Tibial nerve (tissue), 4 donors: ENCODE measurements at regions not wholly inside any gene's neighbourhood (a gene's known extent, or its start where the extent isn't known, plus 50 kb on each side); places are given as distances from the start of the nearest gene placed in this dataset.
"Not testable (repeated sequence)": the region's sequence is repeated elsewhere in the genome, so short reads cannot be mapped to it uniquely, and the experiment has no call there.

Experiments
- DNase-seq, 2 donors: peaks; one replicate each; pipeline ENCODE4 v3.0.0-alpha.2; 2019; ENCODE audit warnings: low spot score in 2 of 2
- H3K27ac ChIP-seq, 4 donors: fragments of 200-600 bp; sonication (generic) in 3 of 4; one replicate each; pipeline ENCODE4 v1.5.1; 2017 to 2019; ENCODE audit warnings: mild to moderate bottlenecking in 1 of 4
- H3K27me3 ChIP-seq, 2 donors: fragments of 200-600 bp; sonication (generic) in 1 of 2; one replicate each; pipeline versions ENCODE4 v1.5.1 to v1.6.0; 2017 to 2019
- H3K36me3 ChIP-seq, 3 donors: fragments of 200-600 bp; sonication (generic); one replicate each; pipeline ENCODE4 v1.5.1; 2018 to 2019
- H3K4me1 ChIP-seq, 4 donors: fragments of 200-600 bp; sonication (generic) in 3 of 4; one replicate each; pipeline ENCODE4 v1.5.1; 2017 to 2019
- H3K4me3 ChIP-seq, 4 donors: fragments of 200-600 bp; sonication (generic) in 3 of 4; one replicate each; pipeline ENCODE4 v1.5.1; 2017 to 2019; ENCODE audit warnings: mild to moderate bottlenecking in 1 of 4, moderate library complexity in 1 of 4
- H3K9me3 ChIP-seq, 4 donors: fragments of 200-600 bp; sonication (generic) in 3 of 4; one replicate each; pipeline ENCODE4 v1.5.1; 2017 to 2019
- EP300 ChIP-seq, 2 donors: sonication (generic); formaldehyde crosslinking; IDR thresholded peaks; one replicate each; pipeline ENCODE4 v1.6.1; 2017; ENCODE audit warnings: antibody characterized with exemption in 2 of 2, mild to moderate bottlenecking in 1 of 2
- POLR2A ChIP-seq, 2 donors: fragments of 450-650 bp; IDR thresholded peaks; one replicate each; pipeline ENCODE4 v1.6.1; 2017; ENCODE audit warnings: antibody characterized with exemption in 2 of 2, mild to moderate bottlenecking in 2 of 2, moderate library complexity in 2 of 2
- WGBS, 2 donors: methylation state at CpG; one replicate each; pipeline ENCODE4 v1.1.5; 2018; 5-methylcytosine and 5-hydroxymethylcytosine counted together
- TF ChIP-seq, protein P1 (sequence below), 5 experiments: fragments of 200-600 bp in 3 of 5; fragments of 450-650 bp in 2 of 5; sonication (generic) in 3 of 5; IDR thresholded peaks; one replicate each; pipeline ENCODE4 v1.5.1; 2016 to 2019; ENCODE audit warnings: antibody characterized with exemption in 5 of 5, mild to moderate bottlenecking in 3 of 5, moderate library complexity in 2 of 5

DNA sequence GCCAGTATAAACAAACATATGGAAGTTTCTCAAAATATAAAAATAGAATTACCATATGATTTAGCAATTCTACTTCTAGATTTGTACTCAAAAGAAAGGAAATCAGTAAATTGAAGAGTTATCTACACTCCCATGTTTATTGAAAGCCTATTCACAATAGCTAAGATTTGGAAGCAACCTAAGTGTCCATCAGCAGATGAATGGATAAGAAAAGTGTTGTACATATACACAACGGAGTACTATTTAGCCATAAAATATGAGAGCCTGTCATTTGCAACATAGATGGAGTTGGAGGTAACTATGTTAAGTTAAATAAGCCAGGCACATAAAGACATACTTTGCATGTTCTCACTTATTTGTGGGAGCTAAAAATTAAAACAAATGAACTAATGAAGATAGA, 257.8 kb downstream of the TEX13C start:
- Histone ChIP-seq H3K27me3 (no peaks in the 10 kb centered on the region), H3K4me3 (no peak overlapping the region), H3K36me3 (no peaks in the 10 kb centered on the region), H3K9me3 (no peaks in the 10 kb centered on the region), H3K4me1 (no peaks in the 10 kb centered on the region), H3K27ac (no peak overlapping the region)
- no peak for TF ChIP-seq POLR2A (IDR thresholded peaks at IDR 0.05)
- TF ChIP-seq EP300 (IDR thresholded peaks at IDR 0.05) = no peak
- TF ChIP-seq, protein P1, sequence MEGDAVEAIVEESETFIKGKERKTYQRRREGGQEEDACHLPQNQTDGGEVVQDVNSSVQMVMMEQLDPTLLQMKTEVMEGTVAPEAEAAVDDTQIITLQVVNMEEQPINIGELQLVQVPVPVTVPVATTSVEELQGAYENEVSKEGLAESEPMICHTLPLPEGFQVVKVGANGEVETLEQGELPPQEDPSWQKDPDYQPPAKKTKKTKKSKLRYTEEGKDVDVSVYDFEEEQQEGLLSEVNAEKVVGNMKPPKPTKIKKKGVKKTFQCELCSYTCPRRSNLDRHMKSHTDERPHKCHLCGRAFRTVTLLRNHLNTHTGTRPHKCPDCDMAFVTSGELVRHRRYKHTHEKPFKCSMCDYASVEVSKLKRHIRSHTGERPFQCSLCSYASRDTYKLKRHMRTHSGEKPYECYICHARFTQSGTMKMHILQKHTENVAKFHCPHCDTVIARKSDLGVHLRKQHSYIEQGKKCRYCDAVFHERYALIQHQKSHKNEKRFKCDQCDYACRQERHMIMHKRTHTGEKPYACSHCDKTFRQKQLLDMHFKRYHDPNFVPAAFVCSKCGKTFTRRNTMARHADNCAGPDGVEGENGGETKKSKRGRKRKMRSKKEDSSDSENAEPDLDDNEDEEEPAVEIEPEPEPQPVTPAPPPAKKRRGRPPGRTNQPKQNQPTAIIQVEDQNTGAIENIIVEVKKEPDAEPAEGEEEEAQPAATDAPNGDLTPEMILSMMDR (IDR thresholded peaks at IDR 0.05) = no peak
- DNase-seq = no peak
- WGBS, 2 donors = 51 to 86% methylated on average over 1 of the region's 1 CpG

DNA sequence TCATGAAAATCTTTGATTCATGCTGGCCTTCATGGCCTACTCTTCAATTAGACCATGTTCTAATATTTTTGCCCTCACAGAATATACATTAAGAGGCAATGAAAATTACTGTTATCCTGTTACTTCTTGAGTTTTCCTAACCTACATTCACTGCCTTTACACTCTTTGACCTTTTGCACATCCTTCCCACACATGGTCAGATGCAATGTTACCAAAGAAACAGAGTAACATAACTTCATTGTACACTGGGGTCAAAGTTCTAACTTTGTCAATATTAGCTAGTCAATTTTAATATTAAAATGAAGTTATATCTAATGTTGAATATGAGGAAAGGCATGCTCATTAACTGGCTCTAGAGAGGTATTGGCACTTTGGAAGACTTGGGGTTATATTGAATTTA, 284.8 kb downstream of the TEX13C start:
- no peak overlapping the region for H3K27ac ChIP-seq
- no peak overlapping the region for H3K4me3 ChIP-seq
- no peaks in the 10 kb centered on the region for H3K9me3 ChIP-seq
- H3K27me3 ChIP-seq = no peaks in the 10 kb centered on the region
- no peaks in the 10 kb centered on the region for H3K4me1 ChIP-seq
- no peak for TF ChIP-seq EP300 (IDR thresholded peaks at IDR 0.05)
- TF ChIP-seq, protein P1 (IDR thresholded peaks at IDR 0.05) = no peak
- TF ChIP-seq POLR2A (IDR thresholded peaks at IDR 0.05) = no peak
- H3K36me3 ChIP-seq = no peaks in the 10 kb centered on the region
- no peak for DNase-seq

GRCh38 chrX:125605145-125605544, 285.5 kb downstream of the TEX13C start:
- WGBS, 2 donors = 59 to 80% methylated on average over 2 of the region's 2 CpGs
- TF ChIP-seq EP300 (IDR thresholded peaks at IDR 0.05) (no peak), POLR2A (IDR thresholded peaks at IDR 0.05) (no peak)
- TF ChIP-seq, protein P1 (IDR thresholded peaks at IDR 0.05) = no peak

GRCh38 chrX:125614591-125615343, 295.1 kb downstream of the TEX13C start:
- WGBS, 2 donors = 88 to 95% methylated on average over 15 to 25 of the region's 29 CpGs
- H3K27me3 ChIP-seq = not testable (repeated sequence)

More at GRCh38 chrX:125605145-125605544, 285.5 kb downstream of the TEX13C start:
- Histone ChIP-seq H3K27me3 (no peaks in the 10 kb centered on the region), H3K36me3 (no peaks in the 10 kb centered on the region), H3K4me1 (no peaks in the 10 kb centered on the region), H3K9me3 (no peaks in the 10 kb centered on the region), H3K4me3 (no peak overlapping the region), H3K27ac (no peak overlapping the region)
- no peak for DNase-seq

DNA sequence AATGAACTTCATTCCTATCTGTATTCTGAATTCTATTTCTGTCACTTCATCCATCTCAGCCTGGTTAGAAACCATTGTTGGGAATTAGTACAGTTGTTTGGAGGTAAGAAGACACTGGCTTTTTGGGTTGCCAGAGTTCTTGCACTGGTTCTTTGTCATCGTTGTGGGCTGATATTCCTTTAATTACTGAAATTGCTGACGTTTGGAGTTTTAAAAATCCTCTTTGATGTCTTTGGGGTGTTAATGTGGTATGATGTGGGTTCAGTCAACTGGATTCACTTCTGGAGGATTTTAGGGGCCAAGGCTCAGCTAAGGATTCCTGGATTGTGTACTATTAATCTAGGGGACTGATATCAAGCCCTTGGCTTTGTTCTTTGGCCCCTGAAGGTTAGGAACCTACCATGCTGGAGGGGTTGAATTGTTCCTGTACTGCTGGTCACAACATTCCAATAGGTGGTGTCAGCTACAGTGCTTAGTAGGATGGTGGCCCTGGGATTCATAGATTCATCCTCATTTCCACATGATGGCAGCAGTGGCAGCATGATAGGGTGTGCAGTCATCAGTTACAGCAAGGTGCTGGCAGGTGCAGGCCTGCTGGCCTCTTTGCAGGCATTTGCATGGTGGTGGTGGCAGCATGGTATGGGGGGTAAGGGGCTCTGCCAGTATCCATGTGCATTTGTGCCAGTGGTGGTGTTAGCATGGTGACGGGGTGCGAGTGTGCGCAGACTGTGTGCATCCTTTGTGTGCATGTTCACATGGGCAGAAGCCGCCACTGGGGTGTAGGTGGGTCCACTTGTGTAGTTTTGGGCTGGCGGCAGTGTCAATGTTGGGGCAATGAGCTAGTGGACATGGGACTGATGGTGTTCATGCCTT, 301.3 kb downstream of the TEX13C start:
- no peak for DNase-seq
- Histone ChIP-seq H3K27ac (no peak overlapping the region), H3K9me3 (no peaks in the 10 kb centered on the region), H3K4me1 (no peaks in the 10 kb centered on the region), H3K4me3 (no peak overlapping the region), H3K36me3 (no peaks in the 10 kb centered on the region), H3K27me3 (no peaks in the 10 kb centered on the region)
- WGBS, 2 donors = 75 to 84% methylated on average over 2 to 7 of the region's 7 CpGs
- TF ChIP-seq EP300 (IDR thresholded peaks at IDR 0.05) (no peak), POLR2A (IDR thresholded peaks at IDR 0.05) (no peak)
- TF ChIP-seq, protein P1 (IDR thresholded peaks at IDR 0.05) = no peak

More at GRCh38 chrX:125614591-125615343, 295.1 kb downstream of the TEX13C start:
- DNase-seq, H3K4me3 ChIP-seq, H3K4me1 ChIP-seq, H3K9me3 ChIP-seq, H3K36me3 ChIP-seq, H3K27ac ChIP-seq: not testable (repeated sequence)
